Endothelial cell of umbilical vein (primary cell): ENCODE measurements at regions not wholly inside any gene's neighbourhood (a gene's known extent, or its start where the extent isn't known, plus 50 kb on each side); places are given as distances from the start of the nearest gene placed in this dataset.

Experiments used
- BruUV-seq: library from RNA; stranded (reverse); fragments of 400-500 nt; replicated peaks from 2 replicates; lab custom pipeline; 2021; lab: Mats Ljungman, UMichigan
- CTCF ChIA-PET: fragments of 300-600, 350-600 bp; sonication (Branson Sonifier 250); formaldehyde crosslinking; loops from one replicate; lab custom pipeline; 2021; ENCODE audit warnings: antibody characterized with exemption, inconsistent platforms; lab: Charles Lee
- POLR2A ChIA-PET: fragments of 300-600, 350-600 bp; sonication (Branson Sonifier 250); formaldehyde crosslinking; loops from one replicate; lab custom pipeline; 2021; ENCODE audit warnings: antibody characterized with exemption, inconsistent platforms; lab: Charles Lee
- DNase-seq: peaks from one replicate; pipeline ENCODE4 v3.0.0-alpha.2; 2011; ENCODE audit warnings: low read depth, low spot score
- FAIRE-seq: peaks from 2 replicates; lab custom pipeline; 2011; peaks lifted over from hg19 to GRCh38; lab: Jason Lieb, UNC
- H2AFZ ChIP-seq: 2 replicates; pipeline ENCODE4 v1.6.0; 2012; ENCODE audit warnings: low read depth, low read length, control low read depth, inconsistent platforms
- H3K27ac ChIP-seq: 2 replicates; pipeline ENCODE4 v1.5.1; 2011; ENCODE audit warnings: low read depth, mild to moderate bottlenecking, control low read depth, low read length, moderate library complexity; ENCODE audit not compliant: insufficient read depth
- H3K27me3 ChIP-seq, 2 experiments: 2 replicates each; pipeline versions ENCODE4 v1.6.0 to v1.6.1; 2011; ENCODE audit warnings: low read length in 2 of 2, mixed read lengths in 1 of 2; ENCODE audit not compliant: control insufficient read depth in 2 of 2, insufficient read depth in 2 of 2
- H3K36me3 ChIP-seq, 2 experiments: 2 replicates in 1 of 2; 3 replicates in 1 of 2; pipeline ENCODE4 v1.5.1; 2011; ENCODE audit warnings: low read length in 2 of 2, mild to moderate bottlenecking in 1 of 2, moderate library complexity in 1 of 2; ENCODE audit not compliant: control insufficient read depth in 2 of 2, insufficient read depth in 2 of 2; ENCODE audit errors: extremely low read depth in 1 of 2
- H3K4me1 ChIP-seq: 3 replicates; pipeline ENCODE4 v1.5.1; 2011; ENCODE audit warnings: mild to moderate bottlenecking, low read length; ENCODE audit not compliant: control insufficient read depth, insufficient read depth; ENCODE audit errors: extremely low read depth
- H3K4me2 ChIP-seq: 2 replicates; pipeline ENCODE4 v1.6.1; 2011; ENCODE audit warnings: low read length, control low read depth, mixed read lengths; ENCODE audit not compliant: insufficient read depth
- H3K4me3 ChIP-seq, 3 experiments: fragments of 200-600 bp in 1 of 3; sonication (generic), shearing (Covaris generic) in 1 of 3; replicated peaks in 1 of 3; 2 replicates each; pipeline ENCODE4 v1.5.1; 2011 to 2016; ENCODE audit warnings: control low read depth in 3 of 3, low read length in 3 of 3, mild to moderate bottlenecking in 2 of 3, inconsistent platforms in 1 of 3, low read depth in 1 of 3, moderate library complexity in 1 of 3; ENCODE audit not compliant: insufficient read depth in 1 of 3
- H3K79me2 ChIP-seq: 2 replicates; pipeline ENCODE4 v1.6.0; 2012; ENCODE audit warnings: low read length, inconsistent platforms; ENCODE audit not compliant: control insufficient read depth, insufficient read depth
- H3K9ac ChIP-seq: replicated peaks from 2 replicates; pipeline ENCODE3; 2011; ENCODE audit warnings: low read length, control low read depth; ENCODE audit not compliant: insufficient read depth; ENCODE audit errors: extremely low read depth
- H3K9me1 ChIP-seq: replicated peaks from 3 replicates; pipeline ENCODE4 v1.6.0; 2011; ENCODE audit warnings: mild to moderate bottlenecking, low read length; ENCODE audit not compliant: control insufficient read depth, insufficient read depth; ENCODE audit errors: extremely low read depth
- H3K9me3 ChIP-seq: replicated peaks from 2 replicates; pipeline ENCODE4 v1.5.1; 2012; ENCODE audit warnings: low read length, inconsistent platforms; ENCODE audit not compliant: control insufficient read depth, insufficient read depth
- H4K20me1 ChIP-seq: replicated peaks from 2 replicates; pipeline ENCODE3; 2011; ENCODE audit warnings: mild to moderate bottlenecking, low read length; ENCODE audit not compliant: control insufficient read depth, insufficient read depth; ENCODE audit errors: extremely low read depth
- EZH2 ChIP-seq: IDR thresholded peaks from 2 replicates; pipeline ENCODE4 v1.6.1; 2012; ENCODE audit warnings: borderline replicate concordance, low read depth, mild to moderate bottlenecking, moderate library complexity, low read length, inconsistent platforms; ENCODE audit not compliant: severe bottlenecking
- FOS ChIP-seq: IDR thresholded peaks from 2 replicates; pipeline ENCODE4 v1.6.1; 2011; ENCODE audit warnings: mild to moderate bottlenecking, low read length, moderate library complexity, borderline replicate concordance; ENCODE audit not compliant: insufficient read depth
- GATA2 ChIP-seq: IDR thresholded peaks from 2 replicates; pipeline ENCODE4 v1.7.0; 2011; ENCODE audit warnings: low read depth, mild to moderate bottlenecking, moderate library complexity, mixed read lengths, low read length; ENCODE audit not compliant: insufficient read length, insufficient read depth
- JUN ChIP-seq: IDR thresholded peaks from 2 replicates; pipeline ENCODE4 v1.6.1; 2011; ENCODE audit warnings: borderline replicate concordance, low read depth; ENCODE audit not compliant: insufficient read length, insufficient read depth
- MAX ChIP-seq: IDR thresholded peaks from 2 replicates; pipeline ENCODE4 v1.6.1; 2011; ENCODE audit not compliant: insufficient read depth, insufficient read length
- MYC ChIP-seq: IDR thresholded peaks from one replicate; pipeline ENCODE4 v1.6.1; 2011; ENCODE audit warnings: mild to moderate bottlenecking, low read depth, low read length
- POLR2A ChIP-seq: IDR thresholded peaks from 2 replicates; pipeline ENCODE4 v1.6.1; 2012; ENCODE audit warnings: low read depth, mild to moderate bottlenecking, control low read depth, low read length
- POLR2AphosphoS5 ChIP-seq: IDR thresholded peaks from 2 replicates; pipeline ENCODE4 v1.6.1; 2012; ENCODE audit warnings: low read depth, mild to moderate bottlenecking, control low read depth, low read length, moderate library complexity; ENCODE audit not compliant: insufficient read depth
- dilution Hi-C: fragments of 300-500 bp; cut with MboI; formaldehyde crosslinking; loops from one replicate; pipeline ENCODE4 v1.15.0; 2019; ENCODE audit warnings: low sequenced_read_pairs; ENCODE audit not compliant: extremely low pct_ligation_motif_present
- intact Hi-C: fragments of 100-400 bp; cut with micrococcal nuclease; formaldehyde crosslinking; loops from one replicate; pipeline ENCODE4 v1.10.0; 2022
- TF ChIP-seq, protein P1 (sequence below), 2 donors: IDR thresholded peaks; 1 replicate in 1 of 2; 2 replicates in 1 of 2; pipeline ENCODE4 v1.5.1; 2011; ENCODE audit warnings: low read length in 2 of 2, mild to moderate bottlenecking in 2 of 2, moderate library complexity in 2 of 2, control low read depth in 1 of 2, inconsistent platforms in 1 of 2, low read depth in 1 of 2; ENCODE audit not compliant: insufficient read depth in 1 of 2; ENCODE audit errors: extremely low read depth in 1 of 2

DNA sequence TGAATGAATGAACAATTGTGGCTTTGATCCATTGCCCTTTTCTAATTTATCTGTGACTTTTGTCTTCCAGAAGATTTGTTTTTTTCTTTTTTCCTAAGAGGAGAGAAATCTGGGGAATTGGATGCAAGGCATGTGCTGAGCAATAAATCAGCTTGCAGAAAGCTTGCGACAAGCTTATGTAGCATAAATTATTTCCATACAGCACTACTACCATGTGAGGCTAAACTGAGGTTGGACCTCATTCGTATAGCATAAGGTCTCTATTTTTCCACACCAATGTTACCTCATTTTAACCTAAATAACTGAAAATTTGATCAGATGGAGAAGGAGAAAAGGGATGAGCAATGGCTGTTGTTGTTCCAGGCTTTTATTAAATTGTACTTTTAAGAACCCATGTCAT, 455.6 kb downstream of the TUSC7 start:
- TF ChIP-seq MAX (no peak), JUN (no peak), FOS (no peak), MYC (no peak), POLR2AphosphoS5 (no peak), POLR2A (no peak), EZH2 (no peak), GATA2 (no peak)
- TF ChIP-seq, protein P1, sequence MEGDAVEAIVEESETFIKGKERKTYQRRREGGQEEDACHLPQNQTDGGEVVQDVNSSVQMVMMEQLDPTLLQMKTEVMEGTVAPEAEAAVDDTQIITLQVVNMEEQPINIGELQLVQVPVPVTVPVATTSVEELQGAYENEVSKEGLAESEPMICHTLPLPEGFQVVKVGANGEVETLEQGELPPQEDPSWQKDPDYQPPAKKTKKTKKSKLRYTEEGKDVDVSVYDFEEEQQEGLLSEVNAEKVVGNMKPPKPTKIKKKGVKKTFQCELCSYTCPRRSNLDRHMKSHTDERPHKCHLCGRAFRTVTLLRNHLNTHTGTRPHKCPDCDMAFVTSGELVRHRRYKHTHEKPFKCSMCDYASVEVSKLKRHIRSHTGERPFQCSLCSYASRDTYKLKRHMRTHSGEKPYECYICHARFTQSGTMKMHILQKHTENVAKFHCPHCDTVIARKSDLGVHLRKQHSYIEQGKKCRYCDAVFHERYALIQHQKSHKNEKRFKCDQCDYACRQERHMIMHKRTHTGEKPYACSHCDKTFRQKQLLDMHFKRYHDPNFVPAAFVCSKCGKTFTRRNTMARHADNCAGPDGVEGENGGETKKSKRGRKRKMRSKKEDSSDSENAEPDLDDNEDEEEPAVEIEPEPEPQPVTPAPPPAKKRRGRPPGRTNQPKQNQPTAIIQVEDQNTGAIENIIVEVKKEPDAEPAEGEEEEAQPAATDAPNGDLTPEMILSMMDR (IDR thresholded peaks at IDR 0.05; ENCODE audit: extremely low read depth in 1 of 2, insufficient read depth in 1 of 2, low read depth in 1 of 2, low read length in 2 of 2): no peak
- Histone ChIP-seq H3K9ac (no peak overlapping the region), H3K4me2 (no peak overlapping the region), H3K9me1 (no peaks in the 10 kb centered on the region), H3K27me3 (no peaks in the 10 kb centered on the region), H3K9me3 (no peaks in the 10 kb centered on the region), H3K36me3 (no peaks in the 10 kb centered on the region), H2AFZ (no peak overlapping the region), H3K79me2 (no peaks in the 10 kb centered on the region), H4K20me1 (no peaks in the 10 kb centered on the region), H3K4me1 (no peaks in the 10 kb centered on the region), H3K4me3 (no peak overlapping the region), H3K27ac (no peak overlapping the region)
- POLR2A ChIA-PET: no interaction called here
- dilution Hi-C loops (no loop called here), intact Hi-C loops (no loop called here)
- CTCF ChIA-PET: interaction anchor here (1.0 kb wide), 1 partner anchor 11 kb away, joined by 3 read pairs; no protein-coding TSS in a partner anchor
- FAIRE-seq (no peak), DNase-seq (no peak)
- BruUV-seq: no TSS peak
